Large intestine (tissue), 3 donors: ENCODE measurements at regions not wholly inside any gene's neighbourhood (a gene's known extent, or its start where the extent isn't known, plus 50 kb on each side); places are given as distances from the start of the nearest gene placed in this dataset.

ENCODE experiments used
- DNase-seq, 2 donors: peaks; one replicate each; pipeline versions ENCODE4 v3.0.0 to v3.0.0-alpha.2; 2013
- H3K27ac ChIP-seq: one replicate; pipeline ENCODE4 v1.5.1; 2013; ENCODE audit warnings: low read length
- H3K27me3 ChIP-seq: 2 replicates; pipeline ENCODE4 v1.6.1; 2013; ENCODE audit warnings: low read length; ENCODE audit not compliant: control insufficient read depth, insufficient read depth
- H3K36me3 ChIP-seq: 2 replicates; pipeline ENCODE4 v1.6.1; 2013; ENCODE audit warnings: low read length; ENCODE audit not compliant: control insufficient read depth, insufficient read depth
- H3K4me1 ChIP-seq: one replicate; pipeline ENCODE4 v1.6.1; 2013; ENCODE audit warnings: low read length; ENCODE audit not compliant: control insufficient read depth, insufficient read depth
- H3K4me3 ChIP-seq: one replicate; pipeline ENCODE4 v1.5.1; 2013; ENCODE audit warnings: low read length
- H3K9me3 ChIP-seq: one replicate; pipeline ENCODE4 v1.6.1; 2013; ENCODE audit warnings: mild to moderate bottlenecking, low read depth, low read length, moderate library complexity; ENCODE audit not compliant: control insufficient read depth
- WGBS: methylation state at CpG from one replicate; pipeline ENCODE4 v1.1.5; 2013; ENCODE audit warnings: low lambda C conversion rate; ENCODE audit not compliant: insufficient coverage; 5-methylcytosine and 5-hydroxymethylcytosine counted together

- Histone ChIP-seq H3K4me1 (no peaks in the 10 kb centered on the region), H3K27ac (no peak overlapping the region), H3K4me3 (no peak overlapping the region), H3K27me3 (no peaks in the 10 kb centered on the region), H3K36me3 (no peaks in the 10 kb centered on the region), H3K9me3 (no peaks in the 10 kb centered on the region)
- WGBS, result 67% methylated on average over 1 of the region's 1 CpG
- no peak for DNase-seq
These were observed 73.1 kb upstream of the RPS23 start for GRCh38 chr5:82351297-82351696.

GRCh38 chr5:82349652-82350051, 71.5 kb upstream of the RPS23 start:
- Histone ChIP-seq H3K27ac (no peak overlapping the region), H3K9me3 (no peaks in the 10 kb centered on the region)
- WGBS, result 96% methylated on average over 2 of the region's 4 CpGs

GRCh38 chr5:82348784-82349425, 70.8 kb upstream of the RPS23 start:
- no peak overlapping the region for H3K4me3 ChIP-seq
- WGBS, result 63% methylated on average over 1 of the region's 4 CpGs
- DNase-seq, result no peak
- no peaks in the 10 kb centered on the region for H3K9me3 ChIP-seq
- H3K4me1 ChIP-seq, result no peaks in the 10 kb centered on the region
- H3K36me3 ChIP-seq, result no peaks in the 10 kb centered on the region
- H3K27me3 ChIP-seq, result no peaks in the 10 kb centered on the region
- no peak overlapping the region for H3K27ac ChIP-seq

More at GRCh38 chr5:82349652-82350051, 71.5 kb upstream of the RPS23 start:
- no peak for DNase-seq
- Histone ChIP-seq H3K27me3 (no peaks in the 10 kb centered on the region), H3K4me3 (no peak overlapping the region), H3K36me3 (no peaks in the 10 kb centered on the region), H3K4me1 (no peaks in the 10 kb centered on the region)

GRCh38 chr5:82347201-82347865, 69.2 kb upstream of the RPS23 start:
- WGBS, result no CpG with 5 or more reads among the region's 12 CpGs
- no peaks in the 10 kb centered on the region for H3K27me3 ChIP-seq
- peak overlapping the region; percentile 25 for H3K27ac ChIP-seq
- no peaks in the 10 kb centered on the region for H3K4me1 ChIP-seq
- H3K36me3 ChIP-seq, result no peaks in the 10 kb centered on the region
- peak; percentile 12 to 32 for DNase-seq
- H3K9me3 ChIP-seq, result no peaks in the 10 kb centered on the region
- H3K4me3 ChIP-seq, result no peak overlapping the region

- H3K4me1 ChIP-seq, result no peaks in the 10 kb centered on the region
- no peaks in the 10 kb centered on the region for H3K27me3 ChIP-seq
- H3K4me3 ChIP-seq, result no peak overlapping the region
- H3K27ac ChIP-seq, result peak overlapping the region; percentile 25
- H3K9me3 ChIP-seq, result no peaks in the 10 kb centered on the region
- no CpG with 5 or more reads among the region's 10 CpGs for WGBS
- H3K36me3 ChIP-seq, result no peaks in the 10 kb centered on the region
- no peak for DNase-seq
These were observed 68.4 kb upstream of the RPS23 start for GRCh38 chr5:82346399-82347165.

- Histone ChIP-seq H3K4me1 (no peaks in the 10 kb centered on the region), H3K4me3 (no peak overlapping the region), H3K27ac (no peak overlapping the region), H3K27me3 (peaks cover under 1% of the 10 kb centered on the region), H3K36me3 (no peaks in the 10 kb centered on the region), H3K9me3 (no peaks in the 10 kb centered on the region)
- WGBS, result no CpG with 5 or more reads among the region's 3 CpGs
- no peak for DNase-seq
These were observed 67.0 kb upstream of the RPS23 start for GRCh38 chr5:82345108-82345507.

GRCh38 chr5:82341325-82341724, 63.2 kb upstream of the RPS23 start:
- Histone ChIP-seq H3K27me3 (peaks cover 2% of the 10 kb centered on the region), H3K9me3 (no peaks in the 10 kb centered on the region)

GRCh38 chr5:82340799-82341198, 62.6 kb upstream of the RPS23 start:
- no CpG with 5 or more reads among the region's 5 CpGs for WGBS
- Histone ChIP-seq H3K4me3 (no peak overlapping the region), H3K27ac (no peak overlapping the region), H3K4me1 (no peaks in the 10 kb centered on the region), H3K36me3 (no peaks in the 10 kb centered on the region), H3K9me3 (no peaks in the 10 kb centered on the region), H3K27me3 (peaks cover 2% of the 10 kb centered on the region)
- no peak for DNase-seq

More at GRCh38 chr5:82341325-82341724, 63.2 kb upstream of the RPS23 start:
- H3K27ac ChIP-seq, result no peak overlapping the region
- WGBS, result no CpG with 5 or more reads among the region's 1 CpG
- no peak overlapping the region for H3K4me3 ChIP-seq
- DNase-seq, result no peak
- no peaks in the 10 kb centered on the region for H3K4me1 ChIP-seq
- no peaks in the 10 kb centered on the region for H3K36me3 ChIP-seq

GRCh38 chr5:82339792-82340191, 61.6 kb upstream of the RPS23 start:
- H3K4me1 ChIP-seq, result no peaks in the 10 kb centered on the region
- no peak overlapping the region for H3K4me3 ChIP-seq
- WGBS, result no CpG with 5 or more reads among the region's 3 CpGs
- H3K36me3 ChIP-seq, result no peaks in the 10 kb centered on the region
- no peaks in the 10 kb centered on the region for H3K9me3 ChIP-seq
- H3K27me3 ChIP-seq, result peaks cover 2% of the 10 kb centered on the region
- DNase-seq, result no peak
- no peak overlapping the region for H3K27ac ChIP-seq

GRCh38 chr5:82338771-82339373, 60.7 kb upstream of the RPS23 start:
- DNase-seq, result no peak
- no peaks in the 10 kb centered on the region for H3K4me1 ChIP-seq
- no peaks in the 10 kb centered on the region for H3K9me3 ChIP-seq
- no peak overlapping the region for H3K27ac ChIP-seq
- H3K27me3 ChIP-seq, result peaks cover 2% of the 10 kb centered on the region
- WGBS, result no CpG with 5 or more reads among the region's 5 CpGs
- no peak overlapping the region for H3K4me3 ChIP-seq
- no peaks in the 10 kb centered on the region for H3K36me3 ChIP-seq
